K562 (cell line): ENCODE measurements at regions not wholly inside any gene's neighbourhood (a gene's known extent, or its start where the extent isn't known, plus 50 kb on each side); places are given as distances from the start of the nearest gene placed in this dataset.

ENCODE experiments used
- ATAC-seq: fragments of 200-7000 bp; cut with Tn5 transposase; 3 replicates; pipeline ENCODE4 v1.9.1; 2020; ENCODE audit warnings: moderate library complexity
- BruUV-seq: library from RNA; stranded (reverse); fragments of 400-500 nt; replicated peaks from 2 replicates; lab custom pipeline; 2021; lab: Mats Ljungman, UMichigan
- CTCF ChIA-PET: fragments of 300-600 bp; formaldehyde crosslinking; extraction: SDS; loops from one replicate; lab custom pipeline; 2021; ENCODE audit warnings: low intra/inter-chr PET ratio; lab: Yijun Ruan, JAX
- POLR2A ChIA-PET: fragments of 300-600, 350-650 bp; sonication (Branson Sonifier 250); formaldehyde crosslinking; extraction: SDS; loops from one replicate; lab custom pipeline; 2021; ENCODE audit warnings: antibody characterized with exemption, inconsistent platforms; lab: Yijun Ruan, JAX
- DNase-seq, 4 experiments: peaks; one replicate each; pipeline versions ENCODE4 v3.0.0 to v3.0.0-alpha.2; 2011 to 2018; ENCODE audit warnings: low spot score in 3 of 4, mixed read lengths in 3 of 4; ENCODE audit errors: extremely low read depth in 1 of 4
- FAIRE-seq: peaks from 2 replicates; lab custom pipeline; 2011; peaks lifted over from hg19 to GRCh38; lab: Jason Lieb, UNC
- H2AFZ ChIP-seq: 2 replicates; pipeline ENCODE4 v1.6.0; 2011; ENCODE audit warnings: low read depth, low read length, control low read depth, inconsistent platforms
- H3K27ac ChIP-seq: fragments of 200-600 bp; 3 replicates; pipeline ENCODE4 v1.8.0; 2011; ENCODE audit warnings: low read depth, mild to moderate bottlenecking, control low read depth, inconsistent platforms, low read length, moderate library complexity, mixed read lengths; ENCODE audit errors: extremely low read depth
- H3K27me3 ChIP-seq, 2 experiments: fragments of 300-600 bp in 1 of 2; 2 replicates in 1 of 2; 3 replicates in 1 of 2; pipeline versions ENCODE4 v1.6.0 to v1.8.0; 2011; ENCODE audit warnings: inconsistent platforms in 2 of 2, low read length in 2 of 2, mild to moderate bottlenecking in 1 of 2, mixed read lengths in 1 of 2, moderate library complexity in 1 of 2; ENCODE audit not compliant: control insufficient read depth in 2 of 2, insufficient read depth in 2 of 2
- H3K36me3 ChIP-seq: fragments of 300-600 bp; 3 replicates; pipeline ENCODE4 v1.8.0; 2011; ENCODE audit warnings: mild to moderate bottlenecking, low read length, inconsistent platforms; ENCODE audit not compliant: control insufficient read depth, insufficient read depth
- H3K4me1 ChIP-seq, 2 experiments: fragments of 200-600 bp in 1 of 2; replicated peaks in 1 of 2; 2 replicates in 1 of 2; 3 replicates in 1 of 2; pipeline versions ENCODE4 v1.5.1 to v1.8.0; 2011; ENCODE audit warnings: inconsistent platforms in 2 of 2, low read length in 2 of 2, mild to moderate bottlenecking in 1 of 2, mixed read lengths in 1 of 2, moderate library complexity in 1 of 2; ENCODE audit not compliant: control insufficient read depth in 2 of 2, insufficient read depth in 2 of 2
- H3K4me2 ChIP-seq: 2 replicates; pipeline ENCODE4 v1.6.1; 2011; ENCODE audit warnings: low read length, control low read depth, inconsistent platforms, mixed read lengths; ENCODE audit not compliant: insufficient read depth
- H3K4me3 ChIP-seq: fragments of 200-600 bp; sonication (generic), shearing (Covaris generic); 2 replicates; pipeline ENCODE4 v1.5.1; 2016; ENCODE audit warnings: control low read depth, inconsistent platforms
- H3K79me2 ChIP-seq: fragments of 200-600 bp; 3 replicates; pipeline ENCODE4 v1.8.0; 2011; ENCODE audit warnings: low read length, inconsistent platforms; ENCODE audit not compliant: control insufficient read depth, insufficient read depth
- H3K9ac ChIP-seq, 2 experiments: 2 replicates each; pipeline versions ENCODE4 v1.6.0 to v1.6.1; 2011; ENCODE audit warnings: low read depth in 2 of 2, low read length in 2 of 2, control low read depth in 1 of 2, inconsistent platforms in 1 of 2, mild to moderate bottlenecking in 1 of 2, mixed read lengths in 1 of 2; ENCODE audit not compliant: insufficient read depth in 1 of 2
- H3K9me1 ChIP-seq: one replicate; pipeline ENCODE4 v1.6.0; 2011; ENCODE audit warnings: inconsistent platforms, mild to moderate bottlenecking, low read length, moderate library complexity; ENCODE audit not compliant: control insufficient read depth, insufficient read depth
- H3K9me3 ChIP-seq: replicated peaks from 2 replicates; pipeline ENCODE4 v1.5.1; 2011; ENCODE audit warnings: low read depth, low read length, inconsistent platforms; ENCODE audit not compliant: control insufficient read depth, insufficient read depth
- H4K20me1 ChIP-seq: replicated peaks from 2 replicates; pipeline ENCODE4 v1.6.1; 2011; ENCODE audit warnings: low read length, inconsistent platforms, mixed read lengths; ENCODE audit not compliant: control insufficient read depth, insufficient read depth
- GTF2F1 ChIP-seq: IDR thresholded peaks from 2 replicates; pipeline ENCODE4 v1.6.1; 2011; ENCODE audit warnings: low read depth, low read length, improper control_type of control experiment
- HNRNPLL ChIP-seq: fragments of 200-400 bp; formaldehyde crosslinking; IDR thresholded peaks from 2 replicates; pipeline ENCODE4 v1.6.1; 2017; ENCODE audit warnings: low read length, low read depth, mild to moderate bottlenecking; ENCODE audit not compliant: poor library complexity, severe bottlenecking
- HSF4 ChIP-seq: fragments of 250-450 bp; sonication (Bioruptor Pico); IDR thresholded peaks from 2 replicates; pipeline ENCODE4 v2.1.2; 2022; ENCODE audit warnings: mild to moderate bottlenecking, moderate library complexity, borderline replicate concordance
- USF1 ChIP-seq: sonication (generic); formaldehyde crosslinking; IDR thresholded peaks from 2 replicates; pipeline ENCODE4 v1.9.0; 2022; ENCODE audit warnings: mild to moderate bottlenecking, missing genetic modification reagents
- ZNF57 ChIP-seq: fragments of 450-650 bp; formaldehyde crosslinking; IDR thresholded peaks from 2 replicates; pipeline ENCODE4 v1.4.0; 2020; ENCODE audit warnings: mild to moderate bottlenecking, moderate library complexity
- ZNF740 ChIP-seq, 3 experiments: fragments of 200-800 bp in 1 of 3; sonication (Bioruptor generic) in 1 of 3; sonication (generic) in 1 of 3; formaldehyde crosslinking in 1 of 3; IDR thresholded peaks; 2 replicates each; pipeline versions ENCODE4 v1.6.1 to v1.8.0; 2016 to 2022; ENCODE audit warnings: mild to moderate bottlenecking in 2 of 3, missing compliant biosample characterization in 2 of 3, missing genetic modification characterization in 2 of 3, missing genetic modification reagents in 1 of 3
- WGBS: fragments of 100-300 bp; shearing (Covaris generic); methylation state at CpG from one replicate; pipeline ENCODE4 v1.1.6; 2016; ENCODE audit warnings: low coverage, mixed read lengths; ENCODE audit not compliant: insufficient coverage; ENCODE audit errors: missing lambda C conversion rate; 5-methylcytosine and 5-hydroxymethylcytosine counted together
- in situ Hi-C: fragments of 300-500 bp; cut with MboI; formaldehyde crosslinking; loops from 4 replicates; pipeline ENCODE4 v1.15.0; 2018; ENCODE audit warnings: inconsistent platforms, mixed read lengths
- intact Hi-C: fragments of 100-400 bp; cut with micrococcal nuclease; formaldehyde crosslinking; loops from 2 replicates; pipeline ENCODE4 v1.14.2; 2022

GRCh38 chr1:187641015-187641414, 812.3 kb downstream of the PLA2G4A start (continued):
- TF ChIP-seq ZNF740 (CRISPR knock-in tag; IDR thresholded peaks at IDR 0.05) (no peak), ZNF740 (tag; IDR thresholded peaks at IDR 0.05) (no peak), GTF2F1 (no peak), HSF4 (CRISPR knock-in tag) (no peak), USF1 (CRISPR knock-in tag) (no peak), ZNF57 (CRISPR knock-in tag) (no peak)

- Histone ChIP-seq H3K9me3 (no peaks in the 10 kb centered on the region; the same call in 1 of the 2 replicates), H3K27me3 (no peaks in the 10 kb centered on the region), H3K4me1 (no peaks in the 10 kb centered on the region)
- 2% methylated on average over 7 of the region's 7 CpGs for WGBS
- no peak for TF ChIP-seq HNRNPLL
- TF ChIP-seq, all 486 proteins: peak for 0
- H3K36me3 ChIP-seq: no peaks in the 10 kb centered on the region
- ChIA-PET CTCF (no interaction called here), POLR2A (interaction anchor here (0.8 kb wide), 1 partner anchor 567 kb away, joined by 3 read pairs; no protein-coding TSS in a partner anchor)
- no peak overlapping the region for H3K27ac ChIP-seq
- H4K20me1 ChIP-seq: no peaks in the 10 kb centered on the region
- ATAC-seq (no peak), DNase-seq (no peak), FAIRE-seq (no peak)
- H3K79me2 ChIP-seq: no peaks in the 10 kb centered on the region
- H3K4me3 ChIP-seq: no peak overlapping the region
- intact Hi-C loops (no loop called here), in situ Hi-C loops (no loop called here)
- no TSS peak for BruUV-seq
- no peaks in the 10 kb centered on the region for H3K9me1 ChIP-seq
- H3K4me2 ChIP-seq: no peak overlapping the region
- H3K9ac ChIP-seq: no peak overlapping the region
- no peak overlapping the region for H2AFZ ChIP-seq
Observed at GRCh38 chr1:187641463-187641862, 812.7 kb downstream of the PLA2G4A start.
